ENCODE measurements at regions not wholly inside any gene's neighbourhood (a gene's known extent, or its start where the extent isn't known, plus 50 kb on each side); places are given as distances from the start of the nearest gene placed in this dataset.

- Histone ChIP-seq H3K4me1 (ENCODE audit: control insufficient read depth in 4 of 4, insufficient read depth in 4 of 4, low read length in 3 of 4) (peaks cover 5 to 38% (median 18%) of the 10 kb centered on the region in 4 donors), H3K9ac (ENCODE audit: low read depth in 1 of 2, low read length in 2 of 2) (no peak overlapping the region), H3K9me3 (ENCODE audit: control insufficient read depth in 4 of 4, low read length in 3 of 4) (no peaks in the 10 kb centered on the region), H3K27me3 (ENCODE audit: control insufficient read depth in 4 of 4, insufficient read depth in 4 of 4, low read length in 3 of 4) (no peaks in the 10 kb centered on the region), H3K4me3 (ENCODE audit: low read depth in 1 of 3, low read length in 3 of 3) (peak overlapping the region in 1 of 3 donors; percentile 6), H3K36me3 (ENCODE audit: control insufficient read depth in 4 of 4, insufficient read depth in 3 of 4, low read depth in 1 of 4, low read length in 3 of 4) (no peaks in the 10 kb centered on the region), H3K27ac (ENCODE audit: low read depth in 1 of 2, low read length in 2 of 2) (peak overlapping the region; percentile 36 to 71)
- TF ChIP-seq EGR1 (IDR thresholded peaks at IDR 0.05; ENCODE audit: low read depth in 2 of 2) (no peak), JUND (IDR thresholded peaks at IDR 0.05) (no peak)
- 34% methylated on average over 4 of the region's 4 CpGs for WGBS
- DNase-seq (ENCODE audit: low spot score): no peak
Measured at GRCh38 chr12:104896710-104897109, 61.4 kb downstream of the SLC41A2 start.

GRCh38 chr12:104896146-104896545 is 61.9 kb downstream of the SLC41A2 start:
- H3K27ac ChIP-seq (ENCODE audit: low read depth in 1 of 2, low read length in 2 of 2): peak overlapping the region; percentile 36 to 71
- peaks cover 4 to 37% (median 18%) of the 10 kb centered on the region in 4 donors for H3K4me1 ChIP-seq (ENCODE audit: control insufficient read depth in 4 of 4, insufficient read depth in 4 of 4, low read length in 3 of 4)
- TF ChIP-seq FOXA2 (IDR thresholded peaks at IDR 0.05): peak; percentile 56
- TF ChIP-seq, protein P1, sequence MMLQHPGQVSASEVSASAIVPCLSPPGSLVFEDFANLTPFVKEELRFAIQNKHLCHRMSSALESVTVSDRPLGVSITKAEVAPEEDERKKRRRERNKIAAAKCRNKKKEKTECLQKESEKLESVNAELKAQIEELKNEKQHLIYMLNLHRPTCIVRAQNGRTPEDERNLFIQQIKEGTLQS (IDR thresholded peaks at IDR 0.05): peak; percentile 43
- TF ChIP-seq, protein P2, sequence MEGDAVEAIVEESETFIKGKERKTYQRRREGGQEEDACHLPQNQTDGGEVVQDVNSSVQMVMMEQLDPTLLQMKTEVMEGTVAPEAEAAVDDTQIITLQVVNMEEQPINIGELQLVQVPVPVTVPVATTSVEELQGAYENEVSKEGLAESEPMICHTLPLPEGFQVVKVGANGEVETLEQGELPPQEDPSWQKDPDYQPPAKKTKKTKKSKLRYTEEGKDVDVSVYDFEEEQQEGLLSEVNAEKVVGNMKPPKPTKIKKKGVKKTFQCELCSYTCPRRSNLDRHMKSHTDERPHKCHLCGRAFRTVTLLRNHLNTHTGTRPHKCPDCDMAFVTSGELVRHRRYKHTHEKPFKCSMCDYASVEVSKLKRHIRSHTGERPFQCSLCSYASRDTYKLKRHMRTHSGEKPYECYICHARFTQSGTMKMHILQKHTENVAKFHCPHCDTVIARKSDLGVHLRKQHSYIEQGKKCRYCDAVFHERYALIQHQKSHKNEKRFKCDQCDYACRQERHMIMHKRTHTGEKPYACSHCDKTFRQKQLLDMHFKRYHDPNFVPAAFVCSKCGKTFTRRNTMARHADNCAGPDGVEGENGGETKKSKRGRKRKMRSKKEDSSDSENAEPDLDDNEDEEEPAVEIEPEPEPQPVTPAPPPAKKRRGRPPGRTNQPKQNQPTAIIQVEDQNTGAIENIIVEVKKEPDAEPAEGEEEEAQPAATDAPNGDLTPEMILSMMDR (IDR thresholded peaks at IDR 0.05; ENCODE audit: low read depth, low read length, missing input control): no peak
- no peak for TF ChIP-seq MAX (IDR thresholded peaks at IDR 0.05)
- peak; percentile 14 for TF ChIP-seq YY1 (IDR thresholded peaks at IDR 0.05)
- TF ChIP-seq HNF4G (IDR thresholded peaks at IDR 0.05): peak; percentile 80
- TF ChIP-seq, protein P3, sequence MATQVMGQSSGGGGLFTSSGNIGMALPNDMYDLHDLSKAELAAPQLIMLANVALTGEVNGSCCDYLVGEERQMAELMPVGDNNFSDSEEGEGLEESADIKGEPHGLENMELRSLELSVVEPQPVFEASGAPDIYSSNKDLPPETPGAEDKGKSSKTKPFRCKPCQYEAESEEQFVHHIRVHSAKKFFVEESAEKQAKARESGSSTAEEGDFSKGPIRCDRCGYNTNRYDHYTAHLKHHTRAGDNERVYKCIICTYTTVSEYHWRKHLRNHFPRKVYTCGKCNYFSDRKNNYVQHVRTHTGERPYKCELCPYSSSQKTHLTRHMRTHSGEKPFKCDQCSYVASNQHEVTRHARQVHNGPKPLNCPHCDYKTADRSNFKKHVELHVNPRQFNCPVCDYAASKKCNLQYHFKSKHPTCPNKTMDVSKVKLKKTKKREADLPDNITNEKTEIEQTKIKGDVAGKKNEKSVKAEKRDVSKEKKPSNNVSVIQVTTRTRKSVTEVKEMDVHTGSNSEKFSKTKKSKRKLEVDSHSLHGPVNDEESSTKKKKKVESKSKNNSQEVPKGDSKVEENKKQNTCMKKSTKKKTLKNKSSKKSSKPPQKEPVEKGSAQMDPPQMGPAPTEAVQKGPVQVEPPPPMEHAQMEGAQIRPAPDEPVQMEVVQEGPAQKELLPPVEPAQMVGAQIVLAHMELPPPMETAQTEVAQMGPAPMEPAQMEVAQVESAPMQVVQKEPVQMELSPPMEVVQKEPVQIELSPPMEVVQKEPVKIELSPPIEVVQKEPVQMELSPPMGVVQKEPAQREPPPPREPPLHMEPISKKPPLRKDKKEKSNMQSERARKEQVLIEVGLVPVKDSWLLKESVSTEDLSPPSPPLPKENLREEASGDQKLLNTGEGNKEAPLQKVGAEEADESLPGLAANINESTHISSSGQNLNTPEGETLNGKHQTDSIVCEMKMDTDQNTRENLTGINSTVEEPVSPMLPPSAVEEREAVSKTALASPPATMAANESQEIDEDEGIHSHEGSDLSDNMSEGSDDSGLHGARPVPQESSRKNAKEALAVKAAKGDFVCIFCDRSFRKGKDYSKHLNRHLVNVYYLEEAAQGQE (IDR thresholded peaks at IDR 0.05): no peak
- peak; percentile 61 to 68 for TF ChIP-seq JUND (IDR thresholded peaks at IDR 0.05)
- TF ChIP-seq, protein P4, sequence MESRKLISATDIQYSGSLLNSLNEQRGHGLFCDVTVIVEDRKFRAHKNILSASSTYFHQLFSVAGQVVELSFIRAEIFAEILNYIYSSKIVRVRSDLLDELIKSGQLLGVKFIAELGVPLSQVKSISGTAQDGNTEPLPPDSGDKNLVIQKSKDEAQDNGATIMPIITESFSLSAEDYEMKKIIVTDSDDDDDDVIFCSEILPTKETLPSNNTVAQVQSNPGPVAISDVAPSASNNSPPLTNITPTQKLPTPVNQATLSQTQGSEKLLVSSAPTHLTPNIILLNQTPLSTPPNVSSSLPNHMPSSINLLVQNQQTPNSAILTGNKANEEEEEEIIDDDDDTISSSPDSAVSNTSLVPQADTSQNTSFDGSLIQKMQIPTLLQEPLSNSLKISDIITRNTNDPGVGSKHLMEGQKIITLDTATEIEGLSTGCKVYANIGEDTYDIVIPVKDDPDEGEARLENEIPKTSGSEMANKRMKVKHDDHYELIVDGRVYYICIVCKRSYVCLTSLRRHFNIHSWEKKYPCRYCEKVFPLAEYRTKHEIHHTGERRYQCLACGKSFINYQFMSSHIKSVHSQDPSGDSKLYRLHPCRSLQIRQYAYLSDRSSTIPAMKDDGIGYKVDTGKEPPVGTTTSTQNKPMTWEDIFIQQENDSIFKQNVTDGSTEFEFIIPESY (IDR thresholded peaks at IDR 0.05): peak; percentile 41
- TF ChIP-seq EGR1 (IDR thresholded peaks at IDR 0.05; ENCODE audit: low read depth in 2 of 2): no peak
- peak; percentile 89 to 93 for TF ChIP-seq HNF4A (conservative IDR thresholded peaks at IDR 0.05)
- no peak for TF ChIP-seq NR2F2 (IDR thresholded peaks at IDR 0.05)
- no peak for TF ChIP-seq FOXA1 (IDR thresholded peaks at IDR 0.05)
- TF ChIP-seq RXRA (IDR thresholded peaks at IDR 0.05): peak; percentile 46 to 57
- no peak for TF ChIP-seq TAF1 (conservative IDR thresholded peaks at IDR 0.05)
- peak in 1 of 2 donors; percentile 16 for TF ChIP-seq RAD21 (IDR thresholded peaks at IDR 0.05)
- TF ChIP-seq SP1 (IDR thresholded peaks at IDR 0.05): peak; percentile 63
- no peak for TF ChIP-seq GABPA (IDR thresholded peaks at IDR 0.05 in 1 of 2, conservative IDR thresholded peaks at IDR 0.05 in 1 of 2)
- DNase-seq (ENCODE audit: low spot score): no peak
- H3K36me3 ChIP-seq (ENCODE audit: control insufficient read depth in 4 of 4, insufficient read depth in 3 of 4, low read depth in 1 of 4, low read length in 3 of 4): no peaks in the 10 kb centered on the region
- no peaks in the 10 kb centered on the region for H3K9me3 ChIP-seq (ENCODE audit: control insufficient read depth in 4 of 4, low read length in 3 of 4)
- peak overlapping the region in 2 of 3 donors; percentile 6 to 34 for H3K4me3 ChIP-seq (ENCODE audit: low read depth in 1 of 3, low read length in 3 of 3)
- H3K27me3 ChIP-seq (ENCODE audit: control insufficient read depth in 4 of 4, insufficient read depth in 4 of 4, low read length in 3 of 4): no peaks in the 10 kb centered on the region
- H3K9ac ChIP-seq (ENCODE audit: low read depth in 1 of 2, low read length in 2 of 2): no peak overlapping the region

All from liver (tissue), 8 donors.